Endometrial microvascular endothelial cells (primary cell): ENCODE measurements at regions not wholly inside any gene's neighbourhood (a gene's known extent, or its start where the extent isn't known, plus 50 kb on each side); places are given as distances from the start of the nearest gene placed in this dataset.
"Not testable (repeated sequence)": the region's sequence is repeated elsewhere in the genome, so short reads cannot be mapped to it uniquely, and the experiment has no call there.

ENCODE experiments used
- in situ Hi-C: cut with HindIII; loops from 2 replicates; pipeline ENCODE4 v1.10.0; 2017; ENCODE audit warnings: low sequenced_read_pairs, low pct_unique_long_range_greater_than_20kb; ENCODE audit errors: inconsistent ontology term

GRCh38 chr1:83058327-83058726 lies 940.6 kb downstream of the TTLL7 start:
- in situ Hi-C loops = no loop called here

- in situ Hi-C loops = no loop called here
Observed at GRCh38 chr1:83055391-83056170, 943.4 kb downstream of the TTLL7 start.

GRCh38 chr1:83053446-83053845 lies 945.5 kb downstream of the TTLL7 start:
- in situ Hi-C loops = no loop called here

GRCh38 chr1:83052865-83053264 lies 946.1 kb downstream of the TTLL7 start:
- in situ Hi-C loops = no loop called here

GRCh38 chr1:83051053-83051452 lies 947.9 kb downstream of the TTLL7 start:
- in situ Hi-C loops = not testable (repeated sequence)

GRCh38 chr1:83043244-83043643 lies 955.7 kb downstream of the TTLL7 start:
- in situ Hi-C loops = no loop called here

GRCh38 chr1:83039091-83039490 lies 959.8 kb downstream of the TTLL7 start:
- in situ Hi-C loops = not testable (repeated sequence)

- in situ Hi-C loops = no loop called here
Observed at GRCh38 chr1:83034851-83035250, 964.1 kb downstream of the TTLL7 start.

GRCh38 chr1:83033682-83034081 lies 965.2 kb downstream of the TTLL7 start:
- in situ Hi-C loops = no loop called here

GRCh38 chr1:83029916-83030315 lies 969.0 kb downstream of the TTLL7 start:
- in situ Hi-C loops = no loop called here

GRCh38 chr1:83029050-83029449 lies 969.9 kb downstream of the TTLL7 start:
- in situ Hi-C loops = no loop called here

- in situ Hi-C loops = no loop called here
Observed at GRCh38 chr1:83028467-83028866, 970.5 kb downstream of the TTLL7 start.

- in situ Hi-C loops = no loop called here
Observed at GRCh38 chr1:83027511-83027910, 971.4 kb downstream of the TTLL7 start.

- in situ Hi-C loops = no loop called here
Observed at GRCh38 chr1:83026745-83027144, 972.2 kb downstream of the TTLL7 start.

- in situ Hi-C loops = no loop called here
Observed at GRCh38 chr1:83024251-83024767, 974.6 kb downstream of the TTLL7 start.

- in situ Hi-C loops = no loop called here
Observed at GRCh38 chr1:83023212-83023611, 975.7 kb downstream of the TTLL7 start.

GRCh38 chr1:83022206-83022605 lies 976.7 kb downstream of the TTLL7 start:
- in situ Hi-C loops = no loop called here

GRCh38 chr1:83017701-83018100 lies 981.2 kb downstream of the TTLL7 start:
- in situ Hi-C loops = no loop called here

GRCh38 chr1:83017276-83017675 lies 981.7 kb downstream of the TTLL7 start:
- in situ Hi-C loops = no loop called here

- in situ Hi-C loops = no loop called here
Observed at GRCh38 chr1:83016354-83016849, 982.5 kb downstream of the TTLL7 start.

GRCh38 chr1:83015163-83015562 lies 983.8 kb downstream of the TTLL7 start:
- in situ Hi-C loops = no loop called here
